Nephron progenitor cell (in vitro differentiated cells): ENCODE measurements at regions not wholly inside any gene's neighbourhood (a gene's known extent, or its start where the extent isn't known, plus 50 kb on each side); places are given as distances from the start of the nearest gene placed in this dataset.
A peak's percentile ranks its signal among the peaks of the same experiment; 100 is the strongest.

Experiments
- DNase-seq: peaks from one replicate; pipeline ENCODE4 v3.0.0; 2021
- H3K27ac Mint-ChIP-seq: 2 replicates; pipeline ENCODE4 v1.8.0; 2021; ENCODE audit warnings: mild to moderate bottlenecking, moderate library complexity, mixed read lengths
- H3K27me3 Mint-ChIP-seq: 2 replicates; pipeline ENCODE4 v1.8.0; 2021; ENCODE audit warnings: mild to moderate bottlenecking, low read depth, mixed read lengths; ENCODE audit not compliant: poor library complexity
- H3K36me3 Mint-ChIP-seq: 2 replicates; pipeline ENCODE4 v1.8.0; 2021; ENCODE audit warnings: low read depth, mixed read lengths
- H3K4me1 Mint-ChIP-seq: 2 replicates; pipeline ENCODE4 v1.8.0; 2021; ENCODE audit warnings: mixed read lengths
- H3K4me3 Mint-ChIP-seq: 2 replicates; pipeline ENCODE4 v1.8.0; 2021; ENCODE audit warnings: mild to moderate bottlenecking, moderate library complexity, mixed read lengths
- H3K9me3 Mint-ChIP-seq: 2 replicates; pipeline ENCODE4 v1.8.0; 2021; ENCODE audit warnings: mild to moderate bottlenecking, moderate library complexity, mixed read lengths
- CTCF ChIP-seq: fragments of 200-600 bp; sonication (generic); IDR thresholded peaks from 2 replicates; pipeline ENCODE4 v1.5.0; 2021; ENCODE audit warnings: antibody characterized with exemption

GRCh38 chr15:100766243-100767000, 113.2 kb upstream of the ALDH1A3 start:
- Mint-ChIP-seq H3K27ac (peak overlapping the region; percentile 77), H3K36me3 (no peaks in the 10 kb centered on the region), H3K4me3 (peak overlapping the region; percentile 35), H3K4me1 (peaks cover 30% of the 10 kb centered on the region), H3K27me3 (peaks cover 11% of the 10 kb centered on the region), H3K9me3 (no peaks in the 10 kb centered on the region)
- DNase-seq = peak; percentile 36
- TF ChIP-seq CTCF = no peak

- H3K27ac Mint-ChIP-seq = no peak overlapping the region
- H3K27me3 Mint-ChIP-seq = peaks cover 11% of the 10 kb centered on the region
- TF ChIP-seq CTCF = no peak
- no peak for DNase-seq
- no peaks in the 10 kb centered on the region for H3K36me3 Mint-ChIP-seq
- H3K4me1 Mint-ChIP-seq = peaks cover 26% of the 10 kb centered on the region
- H3K4me3 Mint-ChIP-seq = no peak overlapping the region
- no peaks in the 10 kb centered on the region for H3K9me3 Mint-ChIP-seq
Measured at GRCh38 chr15:100767001-100767825, 112.4 kb upstream of the ALDH1A3 start.

- Mint-ChIP-seq H3K27ac (no peak overlapping the region), H3K4me3 (no peak overlapping the region), H3K27me3 (peaks cover 18% of the 10 kb centered on the region), H3K9me3 (peaks cover 6% of the 10 kb centered on the region), H3K36me3 (peaks cover 4% of the 10 kb centered on the region), H3K4me1 (peaks cover 34% of the 10 kb centered on the region)
- TF ChIP-seq CTCF = no peak
- DNase-seq = no peak
Measured at GRCh38 chr15:100768501-100768931, 111.1 kb upstream of the ALDH1A3 start.

- no peak overlapping the region for H3K4me3 Mint-ChIP-seq
- no peak for DNase-seq
- H3K36me3 Mint-ChIP-seq = peaks cover 4% of the 10 kb centered on the region
- no peak overlapping the region for H3K27ac Mint-ChIP-seq
- H3K9me3 Mint-ChIP-seq = peaks cover 6% of the 10 kb centered on the region
- H3K4me1 Mint-ChIP-seq = peaks cover 30% of the 10 kb centered on the region
- H3K27me3 Mint-ChIP-seq = peaks cover 18% of the 10 kb centered on the region
- no peak for TF ChIP-seq CTCF
Measured at GRCh38 chr15:100769043-100769974, 110.3 kb upstream of the ALDH1A3 start.

GRCh38 chr15:100769975-100770340, 109.7 kb upstream of the ALDH1A3 start:
- Mint-ChIP-seq H3K4me1 (peaks cover 26% of the 10 kb centered on the region), H3K9me3 (peaks cover 6% of the 10 kb centered on the region), H3K27me3 (peaks cover 18% of the 10 kb centered on the region), H3K4me3 (no peak overlapping the region), H3K36me3 (peaks cover 4% of the 10 kb centered on the region), H3K27ac (no peak overlapping the region)
- no peak for DNase-seq
- TF ChIP-seq CTCF = no peak
